Endothelial cell of umbilical vein (primary cell): ENCODE measurements at regions not wholly inside any gene's neighbourhood (a gene's known extent, or its start where the extent isn't known, plus 50 kb on each side); places are given as distances from the start of the nearest gene placed in this dataset.

Experiments
- BruUV-seq: library from RNA; stranded (reverse); fragments of 400-500 nt; replicated peaks from 2 replicates; lab custom pipeline; 2021; lab: Mats Ljungman, UMichigan
- CTCF ChIA-PET: fragments of 300-600, 350-600 bp; sonication (Branson Sonifier 250); formaldehyde crosslinking; loops from one replicate; lab custom pipeline; 2021; ENCODE audit warnings: antibody characterized with exemption, inconsistent platforms; lab: Charles Lee
- POLR2A ChIA-PET: fragments of 300-600, 350-600 bp; sonication (Branson Sonifier 250); formaldehyde crosslinking; loops from one replicate; lab custom pipeline; 2021; ENCODE audit warnings: antibody characterized with exemption, inconsistent platforms; lab: Charles Lee
- DNase-seq: peaks from one replicate; pipeline ENCODE4 v3.0.0-alpha.2; 2011; ENCODE audit warnings: low read depth, low spot score
- FAIRE-seq: peaks from 2 replicates; lab custom pipeline; 2011; peaks lifted over from hg19 to GRCh38; lab: Jason Lieb, UNC
- H2AFZ ChIP-seq: 2 replicates; pipeline ENCODE4 v1.6.0; 2012; ENCODE audit warnings: low read depth, low read length, control low read depth, inconsistent platforms
- H3K27ac ChIP-seq: 2 replicates; pipeline ENCODE4 v1.5.1; 2011; ENCODE audit warnings: low read depth, mild to moderate bottlenecking, control low read depth, low read length, moderate library complexity; ENCODE audit not compliant: insufficient read depth
- H3K27me3 ChIP-seq, 2 experiments: 2 replicates each; pipeline versions ENCODE4 v1.6.0 to v1.6.1; 2011; ENCODE audit warnings: low read length in 2 of 2, mixed read lengths in 1 of 2; ENCODE audit not compliant: control insufficient read depth in 2 of 2, insufficient read depth in 2 of 2
- H3K36me3 ChIP-seq, 2 experiments: 2 replicates in 1 of 2; 3 replicates in 1 of 2; pipeline ENCODE4 v1.5.1; 2011; ENCODE audit warnings: low read length in 2 of 2, mild to moderate bottlenecking in 1 of 2, moderate library complexity in 1 of 2; ENCODE audit not compliant: control insufficient read depth in 2 of 2, insufficient read depth in 2 of 2; ENCODE audit errors: extremely low read depth in 1 of 2
- H3K4me1 ChIP-seq: 3 replicates; pipeline ENCODE4 v1.5.1; 2011; ENCODE audit warnings: mild to moderate bottlenecking, low read length; ENCODE audit not compliant: control insufficient read depth, insufficient read depth; ENCODE audit errors: extremely low read depth
- H3K4me2 ChIP-seq: 2 replicates; pipeline ENCODE4 v1.6.1; 2011; ENCODE audit warnings: low read length, control low read depth, mixed read lengths; ENCODE audit not compliant: insufficient read depth
- H3K4me3 ChIP-seq, 3 experiments: fragments of 200-600 bp in 1 of 3; sonication (generic), shearing (Covaris generic) in 1 of 3; replicated peaks in 1 of 3; 2 replicates each; pipeline ENCODE4 v1.5.1; 2011 to 2016; ENCODE audit warnings: control low read depth in 3 of 3, low read length in 3 of 3, mild to moderate bottlenecking in 2 of 3, inconsistent platforms in 1 of 3, low read depth in 1 of 3, moderate library complexity in 1 of 3; ENCODE audit not compliant: insufficient read depth in 1 of 3
- H3K79me2 ChIP-seq: 2 replicates; pipeline ENCODE4 v1.6.0; 2012; ENCODE audit warnings: low read length, inconsistent platforms; ENCODE audit not compliant: control insufficient read depth, insufficient read depth
- H3K9ac ChIP-seq: replicated peaks from 2 replicates; pipeline ENCODE3; 2011; ENCODE audit warnings: low read length, control low read depth; ENCODE audit not compliant: insufficient read depth; ENCODE audit errors: extremely low read depth
- H3K9me1 ChIP-seq: replicated peaks from 3 replicates; pipeline ENCODE4 v1.6.0; 2011; ENCODE audit warnings: mild to moderate bottlenecking, low read length; ENCODE audit not compliant: control insufficient read depth, insufficient read depth; ENCODE audit errors: extremely low read depth
- H3K9me3 ChIP-seq: replicated peaks from 2 replicates; pipeline ENCODE4 v1.5.1; 2012; ENCODE audit warnings: low read length, inconsistent platforms; ENCODE audit not compliant: control insufficient read depth, insufficient read depth
- H4K20me1 ChIP-seq: replicated peaks from 2 replicates; pipeline ENCODE3; 2011; ENCODE audit warnings: mild to moderate bottlenecking, low read length; ENCODE audit not compliant: control insufficient read depth, insufficient read depth; ENCODE audit errors: extremely low read depth
- EZH2 ChIP-seq: IDR thresholded peaks from 2 replicates; pipeline ENCODE4 v1.6.1; 2012; ENCODE audit warnings: borderline replicate concordance, low read depth, mild to moderate bottlenecking, moderate library complexity, low read length, inconsistent platforms; ENCODE audit not compliant: severe bottlenecking
- FOS ChIP-seq: IDR thresholded peaks from 2 replicates; pipeline ENCODE4 v1.6.1; 2011; ENCODE audit warnings: mild to moderate bottlenecking, low read length, moderate library complexity, borderline replicate concordance; ENCODE audit not compliant: insufficient read depth
- GATA2 ChIP-seq: IDR thresholded peaks from 2 replicates; pipeline ENCODE4 v1.7.0; 2011; ENCODE audit warnings: low read depth, mild to moderate bottlenecking, moderate library complexity, mixed read lengths, low read length; ENCODE audit not compliant: insufficient read length, insufficient read depth
- JUN ChIP-seq: IDR thresholded peaks from 2 replicates; pipeline ENCODE4 v1.6.1; 2011; ENCODE audit warnings: borderline replicate concordance, low read depth; ENCODE audit not compliant: insufficient read length, insufficient read depth
- MYC ChIP-seq: IDR thresholded peaks from one replicate; pipeline ENCODE4 v1.6.1; 2011; ENCODE audit warnings: mild to moderate bottlenecking, low read depth, low read length
- POLR2A ChIP-seq: IDR thresholded peaks from 2 replicates; pipeline ENCODE4 v1.6.1; 2012; ENCODE audit warnings: low read depth, mild to moderate bottlenecking, control low read depth, low read length
- POLR2AphosphoS5 ChIP-seq: IDR thresholded peaks from 2 replicates; pipeline ENCODE4 v1.6.1; 2012; ENCODE audit warnings: low read depth, mild to moderate bottlenecking, control low read depth, low read length, moderate library complexity; ENCODE audit not compliant: insufficient read depth
- dilution Hi-C: fragments of 300-500 bp; cut with MboI; formaldehyde crosslinking; loops from one replicate; pipeline ENCODE4 v1.15.0; 2019; ENCODE audit warnings: low sequenced_read_pairs; ENCODE audit not compliant: extremely low pct_ligation_motif_present
- intact Hi-C: fragments of 100-400 bp; cut with micrococcal nuclease; formaldehyde crosslinking; loops from one replicate; pipeline ENCODE4 v1.10.0; 2022
- TF ChIP-seq, protein P1 (sequence below), 2 donors: IDR thresholded peaks; 1 replicate in 1 of 2; 2 replicates in 1 of 2; pipeline ENCODE4 v1.5.1; 2011; ENCODE audit warnings: low read length in 2 of 2, mild to moderate bottlenecking in 2 of 2, moderate library complexity in 2 of 2, control low read depth in 1 of 2, inconsistent platforms in 1 of 2, low read depth in 1 of 2; ENCODE audit not compliant: insufficient read depth in 1 of 2; ENCODE audit errors: extremely low read depth in 1 of 2
- TF ChIP-seq, protein P2 (sequence below): IDR thresholded peaks from 2 replicates; pipeline ENCODE4 v1.6.1; 2011; ENCODE audit not compliant: insufficient read depth, insufficient read length

DNA sequence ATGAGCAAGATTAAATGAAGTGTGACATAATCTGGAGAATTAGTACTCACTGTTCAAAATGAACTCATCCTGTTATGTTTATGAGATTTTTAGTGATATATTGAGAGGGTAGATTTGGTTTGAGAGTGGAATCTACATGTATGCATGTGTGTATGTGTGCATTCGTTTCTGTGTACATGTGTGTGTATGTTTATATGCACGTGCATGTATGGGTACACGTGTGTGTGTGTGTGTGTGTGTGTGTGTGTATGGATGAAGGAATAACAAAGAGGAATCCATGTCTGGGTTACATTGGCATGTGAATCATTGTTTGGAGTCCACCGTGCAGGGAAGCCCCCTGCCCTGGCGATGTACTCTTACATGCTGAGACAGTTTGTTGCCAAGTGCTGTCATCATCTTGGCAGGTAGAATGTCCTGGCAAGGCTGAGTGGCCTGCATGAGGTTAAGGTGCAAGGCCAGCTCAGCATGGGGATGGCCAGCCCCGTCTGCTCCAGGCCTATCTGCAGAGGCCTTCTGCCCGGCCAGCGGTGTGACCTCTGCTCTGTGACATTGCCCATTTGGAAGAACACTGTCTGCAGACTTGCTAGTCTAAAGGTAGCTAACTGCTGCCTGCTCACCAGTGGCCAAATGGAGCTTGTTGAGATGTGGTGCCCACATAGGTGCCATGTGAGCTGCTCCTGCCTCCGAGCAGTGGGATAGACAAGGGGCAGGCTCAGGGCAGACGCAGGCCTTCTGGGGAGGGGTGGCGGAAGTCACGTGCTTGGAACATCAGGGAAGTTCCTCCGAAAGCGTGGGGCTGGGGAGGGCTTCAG is 222.3 kb downstream of the TEX29 start:
- intact Hi-C loops = no loop called here

More for the DNA sequence above, 222.3 kb downstream of the TEX29 start:
- Histone ChIP-seq H3K27me3 (no peaks in the 10 kb centered on the region), H2AFZ (no peak overlapping the region), H3K4me3 (no peak overlapping the region), H3K4me2 (no peak overlapping the region), H3K9me1 (no peaks in the 10 kb centered on the region), H3K36me3 (no peaks in the 10 kb centered on the region), H3K9me3 (no peaks in the 10 kb centered on the region), H3K9ac (no peak overlapping the region), H3K79me2 (no peaks in the 10 kb centered on the region), H4K20me1 (no peaks in the 10 kb centered on the region), H3K4me1 (no peaks in the 10 kb centered on the region), H3K27ac (no peak overlapping the region)
- BruUV-seq = no TSS peak
- DNase-seq (no peak), FAIRE-seq (no peak)
- dilution Hi-C loops = no loop called here
- ChIA-PET CTCF (no interaction called here), POLR2A (no interaction called here)
- TF ChIP-seq POLR2A (no peak), FOS (no peak), POLR2AphosphoS5 (no peak), JUN (no peak), MYC (no peak), GATA2 (no peak), EZH2 (no peak)
- TF ChIP-seq, protein P1, sequence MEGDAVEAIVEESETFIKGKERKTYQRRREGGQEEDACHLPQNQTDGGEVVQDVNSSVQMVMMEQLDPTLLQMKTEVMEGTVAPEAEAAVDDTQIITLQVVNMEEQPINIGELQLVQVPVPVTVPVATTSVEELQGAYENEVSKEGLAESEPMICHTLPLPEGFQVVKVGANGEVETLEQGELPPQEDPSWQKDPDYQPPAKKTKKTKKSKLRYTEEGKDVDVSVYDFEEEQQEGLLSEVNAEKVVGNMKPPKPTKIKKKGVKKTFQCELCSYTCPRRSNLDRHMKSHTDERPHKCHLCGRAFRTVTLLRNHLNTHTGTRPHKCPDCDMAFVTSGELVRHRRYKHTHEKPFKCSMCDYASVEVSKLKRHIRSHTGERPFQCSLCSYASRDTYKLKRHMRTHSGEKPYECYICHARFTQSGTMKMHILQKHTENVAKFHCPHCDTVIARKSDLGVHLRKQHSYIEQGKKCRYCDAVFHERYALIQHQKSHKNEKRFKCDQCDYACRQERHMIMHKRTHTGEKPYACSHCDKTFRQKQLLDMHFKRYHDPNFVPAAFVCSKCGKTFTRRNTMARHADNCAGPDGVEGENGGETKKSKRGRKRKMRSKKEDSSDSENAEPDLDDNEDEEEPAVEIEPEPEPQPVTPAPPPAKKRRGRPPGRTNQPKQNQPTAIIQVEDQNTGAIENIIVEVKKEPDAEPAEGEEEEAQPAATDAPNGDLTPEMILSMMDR (IDR thresholded peaks at IDR 0.05; ENCODE audit: extremely low read depth in 1 of 2, insufficient read depth in 1 of 2, low read depth in 1 of 2, low read length in 2 of 2) = no peak
- TF ChIP-seq, protein P2, sequence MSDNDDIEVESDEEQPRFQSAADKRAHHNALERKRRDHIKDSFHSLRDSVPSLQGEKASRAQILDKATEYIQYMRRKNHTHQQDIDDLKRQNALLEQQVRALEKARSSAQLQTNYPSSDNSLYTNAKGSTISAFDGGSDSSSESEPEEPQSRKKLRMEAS = no peak
